Right cardiac atrium (tissue), 5 donors: ENCODE measurements at regions not wholly inside any gene's neighbourhood (a gene's known extent, or its start where the extent isn't known, plus 50 kb on each side); places are given as distances from the start of the nearest gene placed in this dataset.

ENCODE experiments used
- ATAC-seq, 2 donors: fragments of 200-7000 bp; cut with Tn5 transposase; one replicate each; pipeline versions ENCODE4 v1.8.0 to v1.9.1; 2020; ENCODE audit warnings: moderate library complexity in 2 of 2, mild to moderate bottlenecking in 1 of 2
- DNase-seq, 3 donors: peaks; one replicate each; pipeline ENCODE4 v3.0.0-alpha.2; 2020
- H3K27ac ChIP-seq: one replicate; pipeline ENCODE4 v1.5.1; 2013; ENCODE audit warnings: mild to moderate bottlenecking, low read length, control low read depth, moderate library complexity
- H3K27me3 ChIP-seq: one replicate; pipeline ENCODE4 v1.6.1; 2013; ENCODE audit not compliant: control insufficient read depth, insufficient read depth
- H3K4me1 ChIP-seq: one replicate; pipeline ENCODE4 v1.6.1; 2013; ENCODE audit warnings: low read length; ENCODE audit not compliant: control insufficient read depth, insufficient read depth
- H3K4me3 ChIP-seq: one replicate; pipeline ENCODE4 v1.5.1; 2013; ENCODE audit warnings: low read length, control low read depth
- H3K9me3 ChIP-seq: one replicate; pipeline ENCODE4 v1.6.1; 2013; ENCODE audit warnings: low read length; ENCODE audit not compliant: control insufficient read depth
- WGBS: extraction: QIAGEN DNeasy Blood & Tissue Kit; methylation state at CpG from one replicate; pipeline ENCODE4 v1.1.7; 2013; 5-methylcytosine and 5-hydroxymethylcytosine counted together
- intact Hi-C, 4 donors: fragments of 100-400 bp; cut with DNase I; formaldehyde crosslinking; loops; one replicate each; pipeline versions ENCODE4 v1.11.0 to v1.14.0; 2022 to 2023
- donor health status: healthy with polysubstance abuse.
- donor health status: DM: no; HTN: yes; CAD: no.
- donor health status: DM: no; HTN: no; CAD: no.
- donor health status: DM: no; HTN: yes; CAD: no; lungs with severe emphysema.
- donor health status: DM: yes; HTN: yes; CAD: no.

- H3K27me3 ChIP-seq, result no peaks in the 10 kb centered on the region
- intact Hi-C loops, result no loop called here
These were observed 75.2 kb downstream of the RHCG start for GRCh38 chr15:89421219-89421618.

DNA sequence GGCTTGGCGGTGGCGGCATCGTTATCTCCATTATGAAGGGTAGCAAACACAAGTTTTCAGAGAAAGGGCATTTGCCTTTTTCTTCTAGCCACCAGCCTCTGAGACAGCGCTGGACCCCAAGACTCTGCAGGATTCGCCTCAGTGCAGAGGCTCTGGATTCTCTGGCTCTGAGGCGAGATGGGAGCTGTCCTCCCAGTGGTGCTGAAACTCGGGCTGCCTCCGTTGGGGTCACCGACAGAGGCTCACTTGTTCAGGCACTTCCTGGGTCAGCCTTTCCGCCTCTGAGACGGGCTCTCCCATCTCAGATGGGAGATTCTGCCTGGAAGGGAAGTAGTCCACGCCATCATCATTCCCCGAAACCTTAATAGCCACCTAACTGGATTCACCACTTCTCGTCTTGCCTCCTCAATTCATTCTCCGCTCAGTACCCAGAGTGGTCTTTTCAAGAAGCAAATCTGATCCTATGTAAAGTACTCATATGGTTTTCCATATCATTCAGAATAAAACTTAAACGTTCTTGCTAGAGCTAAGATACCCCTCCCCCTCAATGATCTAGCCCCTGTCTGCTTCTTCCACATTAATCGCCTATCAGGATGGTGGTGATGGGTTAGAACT lies 76.9 kb downstream of the RHCG start:
- H3K9me3 ChIP-seq, result no peaks in the 10 kb centered on the region
- H3K27me3 ChIP-seq, result peaks cover 4% of the 10 kb centered on the region
- 16% methylated on average over 17 of the region's 17 CpGs for WGBS
- DNase-seq (peak; percentile 37 to 77 (median 73)), ATAC-seq (peak; percentile 54 to 60)
- H3K4me3 ChIP-seq, result no peak overlapping the region
- no peak overlapping the region for H3K27ac ChIP-seq
- no peaks in the 10 kb centered on the region for H3K4me1 ChIP-seq
- intact Hi-C loops, result no loop called here

More at GRCh38 chr15:89421219-89421618, 75.2 kb downstream of the RHCG start:
- no peaks in the 10 kb centered on the region for H3K4me1 ChIP-seq
- 37% methylated on average over 12 of the region's 12 CpGs for WGBS
- no peak overlapping the region for H3K4me3 ChIP-seq
- H3K9me3 ChIP-seq, result no peaks in the 10 kb centered on the region
- DNase-seq (no peak), ATAC-seq (no peak)
- H3K27ac ChIP-seq, result no peak overlapping the region

DNA sequence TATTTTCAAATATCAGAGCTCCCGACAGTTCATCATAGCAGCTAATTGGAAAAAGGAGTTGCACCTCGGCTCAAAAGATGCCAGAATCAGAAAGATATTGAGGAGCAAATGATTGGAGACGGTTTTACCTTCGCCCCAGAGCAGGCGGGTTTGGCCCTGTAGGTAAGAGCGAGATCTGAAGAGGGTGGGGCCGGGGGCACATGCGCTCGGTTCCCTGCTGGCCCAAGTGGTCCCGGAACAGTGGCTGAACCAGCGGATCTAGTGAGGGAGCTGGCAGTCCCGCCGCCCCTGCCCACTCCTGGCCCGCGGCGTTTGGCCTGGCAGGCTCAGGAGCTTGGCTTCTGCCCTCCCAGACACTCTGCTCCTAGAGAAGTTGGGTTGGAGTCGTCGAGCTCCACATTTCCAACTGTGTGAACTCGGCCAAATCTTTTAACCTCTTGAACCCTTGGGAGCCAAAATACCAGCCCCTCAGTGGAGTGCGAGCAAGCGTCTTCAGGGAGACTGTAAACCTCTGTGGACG lies 79.1 kb downstream of the RHCG start:
- WGBS, result 34% methylated on average over 22 of the region's 22 CpGs
- H3K27ac ChIP-seq, result no peak overlapping the region
- no peak overlapping the region for H3K4me3 ChIP-seq
- peaks cover 4% of the 10 kb centered on the region for H3K27me3 ChIP-seq
- H3K4me1 ChIP-seq, result no peaks in the 10 kb centered on the region
- no peak for DNase-seq
- no peaks in the 10 kb centered on the region for H3K9me3 ChIP-seq
- intact Hi-C loops, result no loop called here
- no peak for ATAC-seq

DNA sequence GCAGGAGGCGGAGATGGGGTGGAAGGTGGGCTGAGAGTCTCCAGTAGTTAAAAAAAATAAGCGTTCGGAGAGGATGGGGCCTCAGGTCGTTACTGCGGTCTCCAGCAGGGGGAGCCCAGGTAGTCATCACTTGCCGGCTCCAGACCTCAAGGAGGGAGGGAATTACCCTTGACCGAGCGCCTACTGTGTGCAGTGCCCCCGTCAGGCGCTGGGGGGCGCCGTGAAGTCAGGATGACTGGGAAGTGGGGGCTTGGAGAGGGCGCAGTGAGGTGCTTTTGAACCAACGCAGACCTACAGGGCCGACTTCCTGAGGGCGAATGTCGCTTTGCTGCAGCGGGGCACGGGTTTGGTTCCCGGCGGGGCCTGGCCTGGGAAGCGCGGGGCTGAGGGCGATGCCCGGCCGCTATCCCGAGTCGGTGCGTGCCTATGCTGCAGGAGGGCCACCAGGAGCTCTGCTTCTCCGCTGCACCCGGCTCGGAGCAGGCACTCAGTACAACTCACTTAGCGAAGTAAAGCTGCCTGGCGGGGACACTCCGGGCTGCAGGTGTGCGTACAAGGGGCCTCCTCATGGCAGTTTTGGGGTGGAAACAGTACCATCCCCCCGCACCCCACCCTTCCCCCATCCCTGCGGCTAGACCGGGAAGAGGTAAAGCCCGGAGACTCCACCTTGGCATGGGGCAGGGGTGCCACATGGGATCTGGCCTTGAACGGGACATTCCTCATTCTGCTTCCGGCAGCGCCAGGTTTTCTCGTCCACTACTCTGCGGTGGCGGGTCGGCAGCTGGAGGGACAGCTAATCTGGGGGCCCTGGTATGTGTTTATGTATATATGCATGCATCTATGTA lies 79.8 kb downstream of the RHCG start:
- no peaks in the 10 kb centered on the region for H3K9me3 ChIP-seq
- no peak overlapping the region for H3K27ac ChIP-seq
- peaks cover 4% of the 10 kb centered on the region for H3K27me3 ChIP-seq
- no peaks in the 10 kb centered on the region for H3K4me1 ChIP-seq
- DNase-seq, result peak in 2 of 3 donors; percentile 75 to 79
- H3K4me3 ChIP-seq, result no peak overlapping the region
- 7% methylated on average over 47 of the region's 47 CpGs for WGBS
- ATAC-seq, result peak; percentile 38 to 56
- intact Hi-C loops, result no loop called here

DNA sequence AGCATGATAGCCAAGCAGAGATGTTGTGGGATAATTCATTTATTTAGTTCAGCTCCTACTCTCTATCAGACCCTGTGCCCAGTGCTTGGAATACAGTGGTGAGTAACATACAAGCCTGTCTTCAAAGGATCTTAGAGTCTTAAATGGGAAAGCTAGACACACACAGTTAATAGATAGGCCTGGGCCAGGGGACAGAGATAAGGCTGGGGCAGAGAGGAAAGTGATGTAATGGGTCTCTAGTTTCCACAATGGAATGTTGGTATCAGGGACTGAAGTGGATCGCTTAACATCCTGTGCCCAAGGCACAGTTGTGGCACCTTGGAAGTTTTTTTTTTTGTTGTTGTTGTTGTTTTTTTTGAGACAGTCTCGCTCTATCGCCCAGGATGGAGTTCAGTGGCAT lies 79.9 kb upstream of the POLG start:
- intact Hi-C loops, result no loop called here
- H3K27me3 ChIP-seq, result peaks cover 4% of the 10 kb centered on the region
- no peak for DNase-seq
- 73% methylated on average over 3 of the region's 3 CpGs for WGBS
- no peaks in the 10 kb centered on the region for H3K9me3 ChIP-seq
- no peak overlapping the region for H3K27ac ChIP-seq
- no peak for ATAC-seq
- H3K4me1 ChIP-seq, result peaks cover under 1% of the 10 kb centered on the region
- no peak overlapping the region for H3K4me3 ChIP-seq

GRCh38 chr15:89413877-89414276 lies 79.3 kb upstream of the POLG start:
- Histone ChIP-seq H3K4me3 (no peak overlapping the region), H3K4me1 (peaks cover 3% of the 10 kb centered on the region), H3K27ac (no peak overlapping the region), H3K27me3 (peaks cover 4% of the 10 kb centered on the region), H3K9me3 (no peaks in the 10 kb centered on the region)
- ATAC-seq (no peak), DNase-seq (no peak)
- intact Hi-C loops, result no loop called here
- 57% methylated on average over 2 of the region's 2 CpGs for WGBS

DNA sequence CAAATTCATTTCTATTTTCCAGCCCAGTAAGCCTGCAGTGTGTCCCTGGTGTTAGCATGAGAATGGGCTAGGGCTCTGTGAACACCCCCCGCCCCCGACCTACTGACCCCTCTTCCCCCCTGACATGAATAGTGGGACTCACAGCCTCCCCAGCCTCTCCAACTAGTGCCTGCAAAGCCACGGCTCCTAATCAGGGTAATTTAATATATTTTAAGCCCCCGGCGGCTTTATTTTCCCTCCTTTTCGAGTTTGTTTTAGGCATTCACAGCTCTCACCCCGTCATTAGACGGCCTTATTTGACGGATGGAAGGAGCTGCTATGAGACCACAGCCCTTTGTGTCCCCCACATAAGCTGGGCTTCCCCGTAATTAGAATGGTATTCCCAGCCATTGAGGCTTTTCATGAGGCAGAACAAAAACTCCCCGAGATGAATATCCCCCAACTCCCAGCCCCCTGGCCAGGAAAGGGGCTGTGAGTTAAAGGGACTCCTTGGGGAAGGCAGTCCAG lies 78.3 kb upstream of the POLG start:
- no peak for ATAC-seq
- WGBS, result 7% methylated on average over 11 of the region's 11 CpGs
- H3K27ac ChIP-seq, result no peak overlapping the region
- peaks cover 8% of the 10 kb centered on the region for H3K4me1 ChIP-seq
- no peak for DNase-seq
- intact Hi-C loops, result no loop called here
- no peaks in the 10 kb centered on the region for H3K9me3 ChIP-seq
- peaks cover 4% of the 10 kb centered on the region for H3K27me3 ChIP-seq
- no peak overlapping the region for H3K4me3 ChIP-seq

GRCh38 chr15:89410039-89410435 lies 75.4 kb upstream of the POLG start:
- ATAC-seq (no peak), DNase-seq (no peak)
- H3K27ac ChIP-seq, result no peak overlapping the region
- H3K9me3 ChIP-seq, result no peaks in the 10 kb centered on the region
- no peaks in the 10 kb centered on the region for H3K27me3 ChIP-seq
- H3K4me1 ChIP-seq, result peaks cover 9% of the 10 kb centered on the region
- WGBS, result 10% methylated on average over 19 of the region's 19 CpGs
- no peak overlapping the region for H3K4me3 ChIP-seq
- intact Hi-C loops, result no loop called here

- peaks cover 9% of the 10 kb centered on the region for H3K4me1 ChIP-seq
These were observed 74.8 kb upstream of the POLG start for GRCh38 chr15:89409184-89410038.

DNA sequence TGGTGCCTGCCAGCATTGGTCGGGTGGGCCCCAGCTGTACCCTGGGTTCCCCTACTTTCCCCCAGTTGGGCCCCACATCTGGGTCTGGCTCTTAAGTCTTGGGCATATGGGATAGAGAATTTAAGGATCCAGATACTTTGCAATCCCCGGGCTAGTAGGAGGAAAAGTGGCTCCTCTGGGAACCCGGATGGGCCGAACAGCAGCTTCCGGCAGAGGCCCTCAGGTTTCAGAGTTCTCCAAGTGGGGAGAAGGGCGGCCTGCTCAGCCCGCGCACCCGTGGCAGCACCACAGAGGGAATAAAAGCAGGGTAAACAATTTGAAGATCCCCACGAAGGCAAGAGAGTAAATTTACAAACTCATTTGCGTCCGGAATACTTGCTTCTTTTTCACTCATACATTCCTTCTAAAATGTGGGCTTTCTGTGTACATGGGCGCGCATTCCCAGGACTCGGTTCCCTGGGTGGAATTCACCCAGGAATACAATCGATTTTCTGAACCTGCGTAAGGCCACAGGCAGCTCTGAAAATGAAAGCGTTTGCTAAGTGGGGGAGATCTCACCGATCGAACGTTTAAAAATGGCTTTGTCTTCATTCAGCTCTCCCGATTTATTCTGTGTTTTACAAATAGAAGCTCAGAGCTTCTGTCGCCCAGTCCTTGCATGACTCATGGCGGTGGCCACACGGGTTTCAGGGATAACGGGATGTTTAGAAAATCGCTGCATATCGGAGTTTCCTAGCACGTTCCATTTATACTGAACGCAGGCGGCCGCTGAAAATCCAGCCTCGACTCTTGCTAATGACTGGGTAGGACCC lies 74.0 kb upstream of the POLG start:
- ATAC-seq, result no peak
- WGBS, result 6% methylated on average over 33 of the region's 33 CpGs
- H3K4me1 ChIP-seq, result peaks cover 9% of the 10 kb centered on the region

More at GRCh38 chr15:89409184-89410038, 74.8 kb upstream of the POLG start:
- ATAC-seq, result no peak
- DNase-seq, result no peak
- intact Hi-C loops, result no loop called here
- H3K27ac ChIP-seq, result no peak overlapping the region
- WGBS, result 5% methylated on average over 56 of the region's 56 CpGs
- no peak overlapping the region for H3K4me3 ChIP-seq
- no peaks in the 10 kb centered on the region for H3K9me3 ChIP-seq
- no peaks in the 10 kb centered on the region for H3K27me3 ChIP-seq

More for the DNA sequence above, 74.0 kb upstream of the POLG start:
- DNase-seq, result no peak
- Histone ChIP-seq H3K9me3 (no peaks in the 10 kb centered on the region), H3K4me3 (peak overlapping the region; percentile 35), H3K27me3 (no peaks in the 10 kb centered on the region), H3K27ac (no peak overlapping the region)
- intact Hi-C loops, result no loop called here
